Epidermal melanocyte (primary cell): ENCODE measurements at regions not wholly inside any gene's neighbourhood (a gene's known extent, or its start where the extent isn't known, plus 50 kb on each side); places are given as distances from the start of the nearest gene placed in this dataset.

Experiments used
- DNase-seq: peaks from one replicate; pipeline ENCODE4 v3.0.0; 2011; ENCODE audit warnings: low spot score; ENCODE audit not compliant: insufficient read length

DNA sequence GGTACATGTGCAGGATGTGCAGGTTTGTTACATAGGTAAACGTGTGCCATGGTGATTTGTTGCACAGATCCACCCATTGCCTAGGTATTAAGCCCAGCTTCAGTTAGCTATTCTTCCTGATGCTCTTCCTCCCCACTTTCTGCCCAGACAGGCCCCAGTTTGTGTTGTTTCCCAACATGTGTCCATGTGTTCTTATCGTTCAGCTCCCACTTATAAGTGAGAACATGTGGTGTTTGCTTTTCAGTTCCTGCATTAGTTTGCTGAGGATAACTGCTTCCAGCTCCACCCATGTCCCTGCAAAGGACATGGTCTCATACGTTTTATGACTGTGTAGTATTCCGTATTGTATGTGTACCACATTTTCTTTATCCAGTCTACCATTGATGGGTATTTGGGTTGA is 251.7 kb upstream of the NOVA1 start:
- no peak for DNase-seq

DNA sequence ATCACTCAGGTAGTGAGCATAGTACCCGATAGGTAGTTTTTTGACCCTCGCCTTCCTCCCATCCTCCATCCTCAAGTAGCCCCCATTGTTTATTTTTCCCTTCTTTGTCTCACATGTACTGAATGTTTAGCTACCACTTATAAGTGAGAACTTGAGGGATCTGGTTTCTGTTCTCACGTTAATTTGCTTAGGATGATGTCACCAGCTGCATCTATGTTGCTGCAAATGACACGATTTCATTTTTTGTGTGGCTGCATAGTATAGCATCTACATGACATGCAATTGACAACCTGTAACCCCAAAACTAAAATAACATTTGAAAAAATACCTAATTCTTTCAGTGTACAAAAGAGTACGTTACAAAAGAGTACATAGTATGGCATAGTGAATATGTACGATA is 254.0 kb upstream of the NOVA1 start:
- DNase-seq, result no peak

DNA sequence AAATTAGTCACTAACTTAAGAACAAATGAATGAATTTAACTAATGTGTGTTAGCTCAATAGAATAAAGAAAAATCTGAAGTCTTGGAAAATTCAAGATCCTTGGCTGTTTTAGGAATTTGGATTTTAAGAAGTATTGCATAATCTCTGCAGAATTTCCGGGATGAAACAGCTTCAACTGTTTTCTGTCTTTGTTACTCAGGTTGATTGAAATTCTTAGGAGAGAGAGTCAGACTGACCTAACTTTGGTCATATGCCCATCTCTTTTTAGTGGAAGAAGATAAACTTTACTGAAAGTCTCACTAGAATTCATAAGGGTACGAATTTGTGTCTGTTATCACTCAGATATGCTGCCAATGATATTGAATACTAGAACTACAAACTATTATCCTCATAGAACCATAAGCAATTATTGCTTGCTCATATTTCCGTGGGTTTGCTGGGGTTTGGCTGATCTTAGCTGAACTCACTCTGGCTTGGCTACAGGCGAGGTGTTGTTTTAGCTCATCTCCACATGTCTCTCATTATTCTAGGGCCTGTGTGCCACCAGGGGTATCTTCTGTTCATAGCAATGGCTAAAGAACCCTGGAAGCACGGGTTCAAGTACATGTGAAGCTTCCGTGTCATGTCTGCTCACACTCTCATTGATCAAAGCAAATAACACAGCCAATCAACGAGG is 257.4 kb upstream of the NOVA1 start:
- no peak for DNase-seq

DNA sequence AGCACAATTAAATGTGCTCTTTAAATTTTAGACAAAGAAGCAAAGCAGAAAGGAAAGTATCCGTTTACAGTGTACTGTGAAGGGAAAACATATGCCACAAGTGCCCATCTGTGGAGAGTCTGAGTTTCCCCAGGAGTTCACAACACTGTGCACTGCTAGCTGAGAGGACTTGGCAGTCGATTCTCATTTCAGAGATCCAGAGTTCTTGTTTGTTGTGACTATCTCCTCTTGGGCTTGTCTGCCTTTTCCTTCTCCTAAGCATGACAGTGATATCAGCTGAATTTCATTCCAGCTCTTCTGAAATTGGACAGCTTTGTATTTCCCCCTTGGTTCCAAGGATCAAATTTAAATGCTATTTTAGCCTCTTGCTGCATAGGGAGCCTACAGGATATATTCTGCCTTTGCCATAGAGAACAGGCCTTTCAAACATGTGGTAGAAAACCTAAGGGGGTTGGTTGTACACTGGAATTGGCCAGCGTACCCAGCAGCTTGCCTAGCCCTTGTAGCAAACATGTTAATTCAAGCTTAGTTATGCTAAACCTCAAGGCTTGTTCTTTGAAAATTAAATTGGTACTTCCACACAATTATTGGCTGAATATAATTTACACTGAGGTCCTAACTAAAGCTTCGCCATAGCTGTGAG is 259.2 kb upstream of the NOVA1 start:
- DNase-seq, result no peak

DNA sequence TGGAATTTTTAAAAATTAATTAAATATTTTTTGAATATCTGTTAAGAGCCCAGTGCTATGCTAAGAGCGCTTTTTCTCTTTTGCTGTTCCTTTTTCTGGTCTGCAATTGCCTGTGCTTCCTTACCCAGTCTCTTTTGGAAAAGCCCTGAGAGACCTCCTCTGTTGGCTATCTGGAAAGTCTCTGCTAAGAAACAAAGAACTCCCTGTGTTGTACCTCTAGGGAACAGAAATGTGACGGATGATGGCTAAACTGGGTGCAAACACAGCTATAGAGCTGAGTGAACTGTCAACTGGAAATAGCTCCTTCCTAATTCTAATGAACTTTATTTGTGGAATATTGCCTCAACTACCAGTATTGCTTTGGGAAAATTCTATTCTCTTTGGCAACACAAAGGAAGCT is 261.6 kb upstream of the NOVA1 start:
- no peak for DNase-seq

DNA sequence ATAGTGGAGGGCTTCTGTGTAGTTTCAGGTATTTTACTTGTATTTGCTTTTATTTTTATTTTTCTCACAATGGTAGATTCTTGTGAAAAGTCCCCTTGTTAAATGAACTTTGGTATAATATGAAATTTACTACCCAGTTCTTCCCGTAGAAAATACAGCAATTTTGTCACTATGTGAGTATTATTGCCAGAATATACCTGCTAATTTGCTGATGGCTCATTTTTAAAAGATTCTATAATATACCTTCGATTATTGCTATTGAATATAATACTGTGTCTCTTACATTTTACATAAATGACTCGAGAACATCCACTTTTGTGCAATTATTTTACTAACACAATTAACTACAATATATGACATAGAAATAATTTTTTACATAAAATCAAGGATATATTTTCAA is 262.3 kb upstream of the NOVA1 start:
- no peak for DNase-seq

DNA sequence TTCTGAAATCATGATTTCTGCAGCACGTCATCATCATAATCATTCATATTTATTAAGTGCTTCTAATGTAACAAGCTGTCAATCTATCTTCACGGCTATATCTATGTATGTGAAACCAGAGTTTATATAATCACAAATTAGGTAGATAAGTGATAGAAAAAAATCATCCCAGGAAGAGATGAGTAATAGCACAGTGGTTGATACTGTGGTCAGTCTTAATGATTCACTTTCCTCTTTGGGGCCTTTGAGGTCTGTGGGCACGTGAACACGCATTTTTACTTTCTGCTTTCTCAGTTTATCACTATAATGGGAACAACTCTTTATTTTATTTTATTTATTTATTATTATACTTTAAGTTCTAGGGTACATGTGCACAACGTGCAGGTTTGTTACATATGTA is 265.9 kb upstream of the NOVA1 start:
- DNase-seq, result no peak

DNA sequence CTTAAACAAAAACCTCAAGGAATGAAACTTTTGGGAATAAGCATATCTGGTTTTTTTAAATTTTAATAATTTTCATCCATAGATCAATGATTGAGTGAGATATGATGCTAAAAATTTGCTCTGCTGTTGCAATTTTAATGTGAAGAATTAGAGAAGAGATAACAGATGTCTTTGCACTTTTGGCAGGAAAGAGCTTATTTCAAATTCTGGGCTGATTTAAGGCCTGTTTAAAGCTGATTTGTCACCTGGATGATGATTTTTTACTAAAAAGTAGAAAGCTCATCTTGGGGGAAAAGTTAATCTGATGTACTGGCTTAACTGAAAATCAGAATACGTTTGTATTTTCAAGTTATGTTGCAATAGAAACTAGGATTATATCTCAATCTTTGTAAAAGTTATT is 268.9 kb upstream of the NOVA1 start:
- DNase-seq, result no peak

DNA sequence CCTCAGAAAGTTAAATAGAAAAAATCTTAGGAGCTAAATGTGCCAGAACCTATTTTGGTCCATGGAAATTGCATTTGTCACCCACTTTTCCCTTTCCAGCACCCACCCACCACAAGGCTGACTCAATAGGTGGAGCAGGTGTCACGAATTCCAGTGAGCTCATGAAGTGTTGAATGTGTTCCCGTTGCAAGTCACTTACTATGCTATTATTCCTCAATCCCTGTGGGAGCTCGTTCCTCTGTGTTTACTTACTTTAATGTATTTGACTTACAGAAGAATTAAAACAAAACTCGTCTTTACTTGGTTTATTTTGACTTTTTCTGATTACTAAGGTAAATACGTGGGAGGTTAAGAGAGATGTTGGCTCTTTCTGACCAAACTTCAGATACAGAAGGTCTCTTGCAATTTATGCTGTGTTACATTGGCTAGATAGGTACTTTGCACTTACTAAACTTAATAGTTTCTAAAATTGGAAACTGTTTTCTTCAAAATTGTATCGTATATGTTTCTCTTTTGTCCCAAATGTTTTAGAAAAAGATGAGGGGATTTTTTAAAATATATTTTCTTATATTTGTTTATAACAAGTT is 269.4 kb upstream of the NOVA1 start:
- no peak for DNase-seq

DNA sequence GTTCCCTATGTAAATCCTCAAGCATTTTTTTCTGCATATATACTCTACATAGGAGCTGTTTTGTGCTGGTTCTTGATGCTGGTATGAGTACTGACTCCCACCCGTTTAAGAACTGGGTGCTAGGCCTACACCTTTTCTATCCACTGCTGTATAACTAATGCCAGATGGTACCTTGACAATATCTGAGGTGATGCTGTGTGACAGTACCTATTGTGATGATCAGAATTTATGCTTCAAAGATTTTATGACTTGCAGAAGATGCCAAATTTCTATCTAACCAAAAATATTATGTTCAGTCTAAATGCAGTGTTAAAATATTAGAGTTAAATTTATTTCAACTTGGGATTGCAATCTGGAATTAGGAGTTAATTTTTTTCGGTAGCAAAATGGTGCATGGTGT is 272.3 kb upstream of the NOVA1 start:
- no peak for DNase-seq

DNA sequence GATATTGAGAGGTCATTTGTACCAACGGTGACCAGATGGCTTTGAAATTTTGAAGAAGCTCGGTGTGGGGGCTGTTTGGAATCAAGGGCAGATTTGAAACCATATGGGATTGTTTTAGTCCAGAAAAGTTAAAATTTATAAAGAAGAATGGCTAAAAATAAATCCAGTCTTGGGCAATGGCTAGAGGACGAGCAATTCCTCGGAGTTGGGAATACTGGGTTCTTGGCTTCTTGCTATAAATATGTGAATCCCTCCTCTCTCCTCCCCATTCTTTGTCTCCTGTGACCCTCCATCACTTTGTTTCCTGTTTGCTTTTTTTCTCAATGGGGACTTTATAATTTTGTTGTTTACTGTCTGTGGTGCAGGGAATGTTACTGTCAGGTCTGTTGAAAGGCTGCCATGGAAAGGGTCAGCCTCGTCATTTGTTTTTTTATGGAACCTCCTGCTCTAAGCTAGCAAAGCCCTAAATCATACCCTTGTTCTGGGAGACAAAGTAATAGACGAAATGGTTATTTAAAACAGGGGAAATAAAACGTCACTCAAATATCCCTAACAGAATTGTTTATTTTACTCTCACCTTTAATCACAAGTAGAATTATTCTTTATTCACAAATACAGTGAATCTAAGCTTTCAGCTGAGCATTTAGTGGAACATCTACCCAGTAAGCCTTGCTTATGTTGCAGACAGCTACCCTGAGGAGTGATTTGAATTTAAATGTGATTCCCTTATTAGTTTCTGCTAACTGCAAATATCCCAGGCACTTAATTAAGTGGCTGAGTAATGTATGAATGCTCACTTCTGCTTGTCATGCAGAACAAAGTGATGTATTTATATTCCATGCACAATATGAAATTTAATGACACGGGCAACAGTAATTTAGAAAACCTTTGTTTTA is 273.1 kb upstream of the NOVA1 start:
- no peak for DNase-seq

DNA sequence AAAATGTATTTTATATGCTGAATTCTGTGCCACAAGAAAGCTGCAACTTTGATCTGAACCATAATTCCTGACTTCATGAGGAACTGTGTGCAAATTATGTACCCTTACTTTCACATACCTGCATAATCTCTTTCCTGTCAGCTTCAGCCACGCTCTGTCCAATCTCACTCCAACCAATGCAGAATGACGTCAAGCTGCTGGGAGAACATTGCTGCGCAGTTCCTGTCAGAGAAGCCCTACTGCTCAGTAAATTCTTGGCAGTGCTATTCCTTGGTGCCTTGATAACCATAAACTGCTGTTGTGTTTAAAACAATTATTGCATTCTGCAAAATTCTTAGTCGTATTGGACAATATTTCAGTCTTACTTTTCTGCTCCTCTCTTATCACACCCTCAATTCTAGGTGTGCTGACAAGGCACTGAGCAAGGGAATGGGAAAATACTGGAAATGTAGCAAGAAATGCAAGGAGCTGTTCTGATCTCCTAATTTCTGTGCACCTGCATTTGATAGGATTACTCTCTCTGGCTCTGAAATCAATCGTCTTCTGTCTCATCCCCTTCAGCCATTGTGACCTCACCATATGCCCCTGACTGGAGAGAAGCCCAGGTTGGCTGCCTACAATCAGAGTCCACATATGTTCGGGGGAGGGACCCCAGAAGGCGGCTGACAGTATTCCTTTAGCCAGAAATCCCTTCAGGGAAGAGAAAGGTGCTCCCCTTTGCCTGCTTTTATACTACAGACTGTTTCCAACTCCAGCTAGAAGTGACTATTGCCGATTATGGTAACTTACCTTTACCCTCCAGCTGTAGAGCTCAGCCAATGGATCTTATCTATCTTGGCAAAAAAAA is 274.9 kb upstream of the NOVA1 start:
- DNase-seq, result no peak

DNA sequence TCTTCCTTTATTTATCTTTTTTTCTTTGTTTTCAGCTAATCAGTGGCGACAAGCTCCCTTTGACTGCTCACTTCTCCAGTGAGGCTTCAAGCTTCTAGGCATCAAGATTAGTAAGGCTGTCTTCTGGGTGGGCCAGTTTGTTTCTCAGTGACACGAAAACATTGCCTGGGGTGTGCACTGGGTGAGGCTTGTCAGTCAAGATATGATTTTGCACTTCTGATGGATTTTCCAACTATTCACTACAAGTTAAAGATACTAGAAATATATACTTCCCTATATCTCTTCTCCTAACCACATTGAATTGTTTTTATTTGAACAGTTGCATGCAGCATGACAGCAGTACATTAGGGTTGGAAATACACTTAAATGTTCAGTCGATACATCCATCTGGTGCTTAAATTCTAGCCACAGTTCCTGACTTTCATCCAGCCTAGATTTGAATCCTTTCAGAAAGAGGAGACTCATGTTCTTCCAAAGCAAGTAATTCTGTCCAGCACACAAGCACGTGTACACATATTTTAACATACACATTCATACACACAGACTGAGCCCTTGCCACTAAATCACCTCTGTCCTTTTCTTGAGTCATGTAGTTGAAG is 275.6 kb upstream of the NOVA1 start:
- DNase-seq, result no peak

DNA sequence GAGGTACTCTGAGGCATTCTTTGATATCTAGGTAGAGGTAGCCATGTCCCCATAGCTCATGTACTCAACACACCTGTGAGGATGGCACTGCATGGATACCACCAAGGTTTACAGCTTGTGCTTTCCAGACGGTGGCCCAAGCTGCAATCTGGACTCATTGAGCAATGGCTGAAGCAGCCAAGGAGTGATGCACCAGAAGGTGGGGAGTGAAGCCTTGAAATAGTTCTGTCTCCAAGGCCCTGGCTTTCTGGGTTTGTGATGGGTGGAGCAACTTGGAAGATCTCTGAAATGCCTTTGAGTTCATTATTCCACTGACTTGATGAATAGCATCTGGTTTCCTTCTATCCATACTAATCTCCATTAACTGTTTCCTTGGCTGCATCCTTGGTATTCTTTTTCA is 290.0 kb upstream of the NOVA1 start:
- DNase-seq, result no peak

DNA sequence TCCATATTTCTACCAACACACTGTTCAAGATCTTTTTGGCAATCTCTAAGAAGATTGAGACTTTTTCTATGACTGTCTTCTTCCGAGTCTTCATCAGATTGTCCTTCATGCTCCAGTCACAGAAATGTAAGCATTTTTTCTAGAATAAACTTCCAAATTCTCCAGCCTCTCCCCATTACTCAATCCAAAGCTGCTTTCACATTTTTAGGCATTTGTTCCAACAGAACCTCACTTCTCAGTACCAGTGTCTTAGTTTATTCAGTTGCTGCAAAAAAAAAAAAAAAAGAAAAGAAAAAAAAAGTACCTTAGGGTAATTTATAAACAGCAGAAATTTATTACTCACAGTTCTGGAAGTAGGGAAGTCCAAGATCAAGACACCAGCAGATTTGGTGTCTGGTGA is 290.8 kb upstream of the NOVA1 start:
- no peak for DNase-seq

DNA sequence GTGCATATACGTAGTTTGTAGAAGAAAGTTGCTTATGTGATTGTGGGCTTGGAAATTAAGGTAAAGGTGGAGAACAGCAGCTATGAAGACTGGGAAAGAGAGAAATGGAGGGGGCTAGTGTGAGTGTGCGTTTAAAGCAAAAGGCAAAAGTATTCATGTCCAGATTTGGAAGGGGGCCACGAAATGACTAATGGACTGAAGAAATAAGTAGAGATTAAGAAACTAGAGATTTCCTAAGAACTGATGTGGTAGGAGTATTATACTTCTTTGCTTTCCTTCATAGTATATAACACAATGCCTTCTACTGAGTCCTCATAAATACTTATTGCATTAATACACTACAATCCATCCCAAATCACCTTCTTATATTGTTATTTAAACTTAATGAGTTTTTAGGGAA is 298.6 kb upstream of the NOVA1 start:
- DNase-seq, result no peak

DNA sequence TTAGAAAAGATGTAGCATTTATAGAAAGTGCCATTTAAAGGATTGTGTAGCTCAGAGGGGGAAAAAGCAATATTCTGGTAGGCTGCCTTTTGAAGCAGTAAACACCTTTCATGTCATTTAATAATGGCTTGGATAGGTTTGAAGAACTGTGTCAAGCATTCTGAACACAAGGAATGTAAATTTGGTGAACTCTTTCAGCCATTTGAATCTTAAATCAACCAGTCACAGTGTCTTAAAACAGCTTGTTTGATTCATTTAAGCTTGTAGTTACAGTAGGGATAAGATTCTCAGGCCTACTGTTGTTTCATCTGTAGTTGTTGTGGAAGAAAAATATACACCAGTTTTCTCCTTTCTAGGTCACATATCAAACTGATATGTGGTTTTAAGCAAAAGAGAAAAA is 299.4 kb upstream of the NOVA1 start:
- no peak for DNase-seq

DNA sequence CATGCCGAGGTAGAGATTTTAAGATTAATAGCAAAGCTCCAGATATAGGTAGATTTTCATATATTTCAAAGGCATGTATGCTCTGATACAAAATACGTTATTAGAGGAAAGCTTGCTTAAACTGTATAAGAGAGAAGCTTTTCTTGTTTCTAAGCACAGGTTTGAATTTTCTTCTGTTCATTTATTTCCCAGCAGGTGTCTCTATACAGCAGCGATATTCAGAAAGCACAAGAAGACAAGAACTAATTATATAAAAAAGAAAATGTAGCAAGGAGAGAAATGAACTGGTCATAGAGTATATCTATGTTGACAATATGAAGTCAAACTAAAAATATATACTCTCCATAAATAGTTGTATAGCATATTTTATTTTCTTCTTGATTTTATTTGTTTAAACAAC is 307.4 kb upstream of the NOVA1 start:
- DNase-seq, result no peak

DNA sequence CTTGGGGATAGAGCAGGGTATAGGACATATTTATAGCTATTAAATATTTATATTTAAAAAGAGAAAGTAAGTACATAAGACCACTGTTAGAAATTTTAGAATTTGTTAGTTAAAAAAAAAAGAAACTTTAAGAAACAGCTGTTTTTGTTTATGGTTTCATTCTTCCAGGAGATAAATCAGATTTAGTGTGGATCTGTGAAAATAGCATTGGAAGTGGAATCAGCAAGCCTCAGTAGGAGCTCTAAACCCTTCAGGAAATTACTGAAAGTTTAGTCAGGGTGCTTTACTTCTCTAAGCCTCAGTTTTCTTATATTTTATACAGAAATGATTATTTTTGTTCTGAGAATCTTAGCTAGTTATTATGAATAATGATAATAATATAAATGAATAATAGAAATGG is 316.0 kb upstream of the NOVA1 start:
- no peak for DNase-seq

DNA sequence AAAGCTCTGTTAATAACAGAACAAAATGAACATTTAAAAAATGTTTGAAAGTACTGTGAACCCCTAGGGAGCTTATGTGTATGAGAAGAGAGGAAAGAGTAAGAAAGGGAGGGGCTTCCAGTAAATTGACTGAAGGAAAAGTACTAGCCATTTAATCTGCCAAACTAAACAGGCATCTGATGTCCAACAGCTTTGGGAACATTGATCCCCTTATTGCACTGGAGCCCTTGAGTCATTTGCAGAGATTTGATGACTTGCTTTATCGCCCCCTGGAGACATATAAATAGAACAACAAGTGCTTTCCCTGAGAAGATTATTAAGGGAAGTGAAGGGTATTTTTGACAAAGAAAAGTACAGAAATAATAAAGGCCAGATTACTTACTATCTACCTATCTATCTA is 319.3 kb upstream of the NOVA1 start:
- no peak for DNase-seq
